HL-60 (cell line): ENCODE measurements at regions not wholly inside any gene's neighbourhood (a gene's known extent, or its start where the extent isn't known, plus 50 kb on each side); places are given as distances from the start of the nearest gene placed in this dataset.

Experiments
- DNase-seq, 2 experiments: peaks; one replicate each; pipeline ENCODE4 v3.0.0-alpha.2; 2010 to 2020; ENCODE audit warnings: low read depth in 1 of 2, low spot score in 1 of 2
- H3K27ac ChIP-seq: fragments of 250-450 bp; sonication (Bioruptor Pico); replicated peaks from 2 replicates; pipeline ENCODE4 v1.5.1; 2020; ENCODE audit warnings: mild to moderate bottlenecking, moderate library complexity
- H3K27me3 ChIP-seq: fragments of 250-450 bp; sonication (Bioruptor Pico); 2 replicates; pipeline ENCODE4 v1.5.1; 2021; ENCODE audit warnings: mild to moderate bottlenecking, moderate library complexity; ENCODE audit not compliant: insufficient read depth, poor library complexity, severe bottlenecking
- H3K4me3 ChIP-seq: replicated peaks from 2 replicates; pipeline ENCODE4 v1.5.1; 2011; ENCODE audit warnings: mild to moderate bottlenecking, control low read depth, low read length; ENCODE audit not compliant: insufficient read depth
- GABPA ChIP-seq: IDR thresholded peaks from 2 replicates; pipeline ENCODE4 v1.6.1; 2012; ENCODE audit warnings: low read depth
- POLR2AphosphoS5 ChIP-seq: IDR thresholded peaks from 2 replicates; pipeline ENCODE4 v1.6.1; 2012; ENCODE audit warnings: low read depth
- SPI1 ChIP-seq: IDR thresholded peaks from 2 replicates; pipeline ENCODE4 v1.6.1; 2012; ENCODE audit warnings: low read depth, mild to moderate bottlenecking, borderline replicate concordance
- TF ChIP-seq, protein P1 (sequence below): IDR thresholded peaks from one replicate; pipeline ENCODE4 v1.5.1; 2011; ENCODE audit warnings: low read length, control low read depth, inconsistent platforms; ENCODE audit not compliant: insufficient read depth
- TF ChIP-seq, protein P2 (sequence below): IDR thresholded peaks from 2 replicates; pipeline ENCODE4 v1.6.1; 2012; ENCODE audit warnings: low read depth; ENCODE audit not compliant: insufficient replicate concordance

DNA sequence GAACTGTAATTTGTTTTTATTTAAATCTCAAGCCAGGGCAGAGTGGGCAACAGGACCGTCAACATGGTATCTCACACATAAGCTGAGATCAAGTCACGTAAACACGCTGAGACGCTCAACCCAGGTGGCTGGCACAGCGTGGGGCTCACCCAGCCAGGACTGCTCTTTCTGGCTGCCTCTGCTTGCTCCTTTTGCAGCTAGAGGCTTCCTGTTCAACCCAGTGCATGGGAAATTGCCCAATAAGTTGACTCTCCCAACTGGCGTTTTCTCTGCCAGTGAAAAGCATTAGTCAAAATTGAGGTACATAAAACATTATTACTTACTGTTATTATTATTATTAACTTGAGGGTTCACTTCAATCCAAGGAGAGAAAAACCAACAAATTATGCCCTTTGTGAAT lies 398.1 kb downstream of the NR2F2 start:
- DNase-seq, result peak; percentile 63 to 92

DNA sequence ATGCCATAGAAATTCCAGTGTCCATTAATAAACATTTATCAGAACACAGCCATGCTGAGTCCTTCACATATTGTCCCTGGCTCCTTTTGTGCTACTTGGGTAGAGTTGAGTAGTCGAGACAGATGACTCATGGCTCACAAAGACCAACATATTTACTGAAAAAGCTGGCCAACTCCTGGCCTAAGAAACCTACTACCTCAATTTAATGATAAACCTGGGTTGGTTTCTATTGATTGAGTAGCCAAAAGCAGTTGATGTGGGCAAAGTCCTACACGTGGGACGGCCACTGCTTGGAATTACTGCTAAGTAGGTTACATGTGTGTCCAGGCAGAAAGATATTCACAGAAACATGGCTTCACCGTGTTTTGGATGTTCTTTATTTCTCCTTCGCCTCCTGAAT lies 402.2 kb downstream of the NR2F2 start:
- no peak overlapping the region for H3K27ac ChIP-seq
- DNase-seq, result no peak
- H3K27me3 ChIP-seq, result no peaks in the 10 kb centered on the region
- TF ChIP-seq, protein P1, sequence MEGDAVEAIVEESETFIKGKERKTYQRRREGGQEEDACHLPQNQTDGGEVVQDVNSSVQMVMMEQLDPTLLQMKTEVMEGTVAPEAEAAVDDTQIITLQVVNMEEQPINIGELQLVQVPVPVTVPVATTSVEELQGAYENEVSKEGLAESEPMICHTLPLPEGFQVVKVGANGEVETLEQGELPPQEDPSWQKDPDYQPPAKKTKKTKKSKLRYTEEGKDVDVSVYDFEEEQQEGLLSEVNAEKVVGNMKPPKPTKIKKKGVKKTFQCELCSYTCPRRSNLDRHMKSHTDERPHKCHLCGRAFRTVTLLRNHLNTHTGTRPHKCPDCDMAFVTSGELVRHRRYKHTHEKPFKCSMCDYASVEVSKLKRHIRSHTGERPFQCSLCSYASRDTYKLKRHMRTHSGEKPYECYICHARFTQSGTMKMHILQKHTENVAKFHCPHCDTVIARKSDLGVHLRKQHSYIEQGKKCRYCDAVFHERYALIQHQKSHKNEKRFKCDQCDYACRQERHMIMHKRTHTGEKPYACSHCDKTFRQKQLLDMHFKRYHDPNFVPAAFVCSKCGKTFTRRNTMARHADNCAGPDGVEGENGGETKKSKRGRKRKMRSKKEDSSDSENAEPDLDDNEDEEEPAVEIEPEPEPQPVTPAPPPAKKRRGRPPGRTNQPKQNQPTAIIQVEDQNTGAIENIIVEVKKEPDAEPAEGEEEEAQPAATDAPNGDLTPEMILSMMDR, result no peak
- TF ChIP-seq, protein P2, sequence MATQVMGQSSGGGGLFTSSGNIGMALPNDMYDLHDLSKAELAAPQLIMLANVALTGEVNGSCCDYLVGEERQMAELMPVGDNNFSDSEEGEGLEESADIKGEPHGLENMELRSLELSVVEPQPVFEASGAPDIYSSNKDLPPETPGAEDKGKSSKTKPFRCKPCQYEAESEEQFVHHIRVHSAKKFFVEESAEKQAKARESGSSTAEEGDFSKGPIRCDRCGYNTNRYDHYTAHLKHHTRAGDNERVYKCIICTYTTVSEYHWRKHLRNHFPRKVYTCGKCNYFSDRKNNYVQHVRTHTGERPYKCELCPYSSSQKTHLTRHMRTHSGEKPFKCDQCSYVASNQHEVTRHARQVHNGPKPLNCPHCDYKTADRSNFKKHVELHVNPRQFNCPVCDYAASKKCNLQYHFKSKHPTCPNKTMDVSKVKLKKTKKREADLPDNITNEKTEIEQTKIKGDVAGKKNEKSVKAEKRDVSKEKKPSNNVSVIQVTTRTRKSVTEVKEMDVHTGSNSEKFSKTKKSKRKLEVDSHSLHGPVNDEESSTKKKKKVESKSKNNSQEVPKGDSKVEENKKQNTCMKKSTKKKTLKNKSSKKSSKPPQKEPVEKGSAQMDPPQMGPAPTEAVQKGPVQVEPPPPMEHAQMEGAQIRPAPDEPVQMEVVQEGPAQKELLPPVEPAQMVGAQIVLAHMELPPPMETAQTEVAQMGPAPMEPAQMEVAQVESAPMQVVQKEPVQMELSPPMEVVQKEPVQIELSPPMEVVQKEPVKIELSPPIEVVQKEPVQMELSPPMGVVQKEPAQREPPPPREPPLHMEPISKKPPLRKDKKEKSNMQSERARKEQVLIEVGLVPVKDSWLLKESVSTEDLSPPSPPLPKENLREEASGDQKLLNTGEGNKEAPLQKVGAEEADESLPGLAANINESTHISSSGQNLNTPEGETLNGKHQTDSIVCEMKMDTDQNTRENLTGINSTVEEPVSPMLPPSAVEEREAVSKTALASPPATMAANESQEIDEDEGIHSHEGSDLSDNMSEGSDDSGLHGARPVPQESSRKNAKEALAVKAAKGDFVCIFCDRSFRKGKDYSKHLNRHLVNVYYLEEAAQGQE, result no peak
- no peak for TF ChIP-seq GABPA
- no peak for TF ChIP-seq SPI1
- TF ChIP-seq POLR2AphosphoS5, result no peak
- H3K4me3 ChIP-seq, result no peak overlapping the region

More for the DNA sequence above, 398.1 kb downstream of the NR2F2 start:
- no peak; the same call in 1 of the 2 replicates for TF ChIP-seq SPI1
- peak; percentile 84 for TF ChIP-seq POLR2AphosphoS5
- Histone ChIP-seq H3K4me3 (no peak overlapping the region), H3K27ac (peak overlapping the region; percentile 88), H3K27me3 (no peaks in the 10 kb centered on the region)

DNA sequence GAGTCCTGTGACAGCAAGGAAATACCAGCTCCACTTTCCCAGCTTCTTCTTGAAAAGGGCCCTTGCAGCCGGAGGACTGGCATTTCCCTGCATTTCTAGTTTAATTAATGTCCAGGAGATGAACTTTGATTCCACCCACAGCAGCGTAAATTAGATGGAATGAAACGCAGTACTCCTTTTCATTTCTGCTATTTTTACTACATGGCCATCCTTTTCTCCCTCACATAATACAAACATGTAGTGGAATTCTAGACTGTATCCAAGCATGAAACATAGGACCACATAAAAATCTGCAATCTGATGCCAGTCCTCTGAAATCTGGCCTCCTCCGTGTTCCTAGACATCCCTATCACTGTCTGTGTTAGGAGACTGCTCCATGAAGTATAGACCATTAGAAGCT lies 403.2 kb downstream of the NR2F2 start:
- no peak for DNase-seq
- Histone ChIP-seq H3K27ac (no peak overlapping the region), H3K4me3 (no peak overlapping the region), H3K27me3 (no peaks in the 10 kb centered on the region)
- TF ChIP-seq, protein P2, result no peak
- TF ChIP-seq, protein P1, result no peak
- TF ChIP-seq POLR2AphosphoS5 (no peak), GABPA (no peak), SPI1 (no peak)

DNA sequence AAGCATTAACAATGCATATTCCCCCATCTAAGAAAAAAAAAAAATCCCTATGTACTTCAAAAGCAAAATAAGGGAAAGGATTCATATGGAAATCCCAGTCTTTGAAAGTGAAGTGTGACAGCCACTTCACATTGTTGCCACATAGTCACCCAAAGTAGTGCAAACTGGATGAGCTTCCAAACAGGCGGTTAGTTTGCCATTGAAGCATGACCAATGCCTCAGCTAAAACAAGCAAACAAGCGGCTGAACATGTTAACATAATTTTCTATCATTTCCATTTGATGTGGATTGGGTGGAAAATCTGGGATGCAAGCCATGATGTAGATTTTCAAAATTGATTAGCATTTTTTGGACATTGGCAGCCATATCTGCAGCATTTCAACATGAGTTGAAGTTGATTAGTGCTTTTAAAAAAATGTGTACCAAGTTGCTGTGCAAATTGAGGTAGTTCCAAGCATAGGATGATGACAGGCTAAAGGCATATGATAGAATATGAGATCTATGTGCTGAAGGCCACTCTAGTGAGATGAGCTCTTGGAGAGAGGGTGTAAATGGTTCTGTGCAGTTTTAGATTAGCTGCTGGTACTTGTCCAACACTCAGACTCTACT lies 405.2 kb downstream of the NR2F2 start:
- DNase-seq, result no peak
- TF ChIP-seq GABPA, result no peak
- H3K27ac ChIP-seq, result no peak overlapping the region
- H3K4me3 ChIP-seq, result no peak overlapping the region
- no peaks in the 10 kb centered on the region for H3K27me3 ChIP-seq

DNA sequence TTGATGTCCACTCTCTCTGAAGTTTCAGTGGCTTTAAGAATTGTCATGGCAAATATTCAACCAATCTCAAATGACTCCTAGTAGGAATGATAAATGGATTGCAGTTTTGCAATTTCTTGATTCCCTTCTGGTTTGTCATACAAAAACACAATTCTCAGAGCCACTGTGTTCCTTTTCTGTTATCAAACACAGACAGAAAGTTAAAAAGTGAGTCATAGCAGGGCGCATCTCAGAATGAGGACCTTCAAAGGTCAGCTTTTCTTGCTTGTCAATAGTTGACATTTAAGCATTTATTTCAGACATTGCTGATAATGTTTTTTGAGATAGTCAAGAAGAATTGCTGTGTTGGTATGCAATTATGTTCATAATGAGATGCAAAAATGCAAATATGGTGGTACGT lies 405.9 kb downstream of the NR2F2 start:
- TF ChIP-seq SPI1 (no peak), GABPA (no peak), POLR2AphosphoS5 (no peak)
- TF ChIP-seq, protein P2, result no peak
- TF ChIP-seq, protein P1, result no peak
- Histone ChIP-seq H3K27me3 (no peaks in the 10 kb centered on the region), H3K4me3 (no peak overlapping the region), H3K27ac (no peak overlapping the region; the same call in 1 of the 2 replicates)
- DNase-seq, result no peak
